ENCODE measurements at regions not wholly inside any gene's neighbourhood (a gene's known extent, or its start where the extent isn't known, plus 50 kb on each side); places are given as distances from the start of the nearest gene placed in this dataset.

DNA sequence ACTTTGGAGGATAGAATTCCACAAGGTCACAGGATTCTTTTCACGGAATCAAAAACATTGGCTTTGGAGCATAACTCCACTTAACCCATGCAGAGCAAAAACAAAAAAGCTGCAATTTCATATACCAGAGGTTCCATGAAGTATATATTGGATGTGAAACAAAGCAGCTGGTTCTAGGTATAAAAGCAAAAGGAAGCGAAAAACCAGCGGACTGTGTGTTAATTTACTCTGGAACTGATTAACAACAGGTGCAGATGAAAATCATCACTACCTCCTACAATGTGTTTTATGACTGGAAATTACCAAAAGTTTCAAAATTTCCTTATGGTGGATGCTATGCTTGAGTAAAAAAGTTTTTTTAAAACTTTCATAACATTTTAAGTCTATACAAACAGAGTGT is 54.4 kb upstream of the LINC00305 start:
- Histone ChIP-seq H3K27ac (replicated peaks; ENCODE audit: low read length) (no peak overlapping the region), H3K27me3 (ENCODE audit: control insufficient read depth in 3 of 3, insufficient read depth in 3 of 3, low read depth in 1 of 3, low read length in 3 of 3) (no peaks in the 10 kb centered on the region), H2BK15ac (ENCODE audit: low read length) (no peak overlapping the region), H3K9ac (ENCODE audit: low read depth, low read length, poor library complexity) (no peak overlapping the region), H3K9me3 (replicated peaks in 1 of 2; ENCODE audit: control insufficient read depth in 2 of 2, insufficient read depth in 1 of 2, low read depth in 1 of 2, low read length in 2 of 2) (no peaks in the 10 kb centered on the region), H2BK5ac (ENCODE audit: low read length) (no peak overlapping the region), H4K8ac (ENCODE audit: low read depth, low read length) (no peak overlapping the region), H3K4me2 (ENCODE audit: insufficient read depth, low read length, poor library complexity, severe bottlenecking) (no peak overlapping the region), H2AFZ (ENCODE audit: low read length) (peak overlapping the region; percentile 69), H3K4ac (ENCODE audit: low read length) (no peak overlapping the region), H3K14ac (ENCODE audit: low read length) (no peak overlapping the region), H2BK120ac (ENCODE audit: low read depth, low read length) (no peak overlapping the region), H4K91ac (ENCODE audit: low read depth, low read length, poor library complexity) (no peak overlapping the region), H3K79me1 (ENCODE audit: low read depth, low read length) (no peaks in the 10 kb centered on the region), H3K4me3 (ENCODE audit: low read length in 2 of 2) (no peak overlapping the region), H3K23ac (ENCODE audit: low read depth, low read length, poor library complexity) (no peak overlapping the region), H2AK5ac (ENCODE audit: low read depth, low read length) (no peak overlapping the region), H3K18ac (ENCODE audit: low read length) (no peak overlapping the region), H3K36me3 (replicated peaks in 1 of 2; ENCODE audit: control insufficient read depth in 2 of 2, insufficient read depth in 2 of 2, low read length in 2 of 2) (no peaks in the 10 kb centered on the region), H3K4me1 (ENCODE audit: control insufficient read depth in 2 of 2, insufficient read depth in 1 of 2, low read depth in 1 of 2, low read length in 2 of 2) (peaks cover 11% of the 10 kb centered on the region in 2 donors), H2BK12ac (ENCODE audit: low read length) (no peak overlapping the region)
- WGBS, 2 donors (ENCODE audit: extremely low coverage in 2 of 2, insufficient read length in 2 of 2, insufficient replicate concordance in 1 of 2), result no CpG with 5 or more reads among the region's 3 CpGs
- no peak for DNase-seq (ENCODE audit: low spot score)

DNA sequence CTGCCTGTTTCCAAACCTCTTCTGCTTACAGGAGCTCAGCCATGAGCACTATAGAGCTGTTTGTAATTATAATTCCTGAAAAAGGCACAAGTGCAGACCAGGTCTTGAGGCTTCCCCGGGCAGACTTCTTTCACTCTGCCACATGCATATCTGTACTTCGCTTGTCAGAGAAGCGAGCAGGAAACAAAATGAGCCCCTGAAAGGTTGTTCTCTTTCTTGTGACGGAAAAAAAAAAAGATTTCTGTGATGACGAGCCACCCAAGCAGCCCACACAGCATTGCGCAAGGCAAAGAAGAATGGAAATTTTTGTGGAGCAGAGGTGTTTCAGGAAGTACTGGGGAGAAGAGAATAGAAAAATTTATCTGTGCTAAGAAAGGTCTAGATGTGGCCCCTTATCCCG is 54.0 kb upstream of the LINC00305 start:
- H3K27ac ChIP-seq (replicated peaks; ENCODE audit: low read length), result no peak overlapping the region
- no peaks in the 10 kb centered on the region for H3K27me3 ChIP-seq (ENCODE audit: control insufficient read depth in 3 of 3, insufficient read depth in 3 of 3, low read depth in 1 of 3, low read length in 3 of 3)
- H2BK120ac ChIP-seq (ENCODE audit: low read depth, low read length), result no peak overlapping the region
- no peak overlapping the region for H3K4me2 ChIP-seq (ENCODE audit: insufficient read depth, low read length, poor library complexity, severe bottlenecking)
- no peaks in the 10 kb centered on the region for H3K79me1 ChIP-seq (ENCODE audit: low read depth, low read length)
- H3K18ac ChIP-seq (ENCODE audit: low read length), result no peak overlapping the region
- no peak overlapping the region for H3K23ac ChIP-seq (ENCODE audit: low read depth, low read length, poor library complexity)
- no peak for DNase-seq (ENCODE audit: low spot score)
- H2BK15ac ChIP-seq (ENCODE audit: low read length), result no peak overlapping the region
- no peak overlapping the region for H4K8ac ChIP-seq (ENCODE audit: low read depth, low read length)
- H3K9ac ChIP-seq (ENCODE audit: low read depth, low read length, poor library complexity), result no peak overlapping the region
- H2BK5ac ChIP-seq (ENCODE audit: low read length), result no peak overlapping the region
- H3K36me3 ChIP-seq (replicated peaks in 1 of 2; ENCODE audit: control insufficient read depth in 2 of 2, insufficient read depth in 2 of 2, low read length in 2 of 2), result no peaks in the 10 kb centered on the region
- H3K9me3 ChIP-seq (replicated peaks in 1 of 2; ENCODE audit: control insufficient read depth in 2 of 2, insufficient read depth in 1 of 2, low read depth in 1 of 2, low read length in 2 of 2), result no peaks in the 10 kb centered on the region
- no CpG with 5 or more reads among the region's 7 CpGs for WGBS, 2 donors (ENCODE audit: extremely low coverage in 2 of 2, insufficient read length in 2 of 2, insufficient replicate concordance in 1 of 2)
- H3K4ac ChIP-seq (ENCODE audit: low read length), result no peak overlapping the region
- no peak overlapping the region for H2AK5ac ChIP-seq (ENCODE audit: low read depth, low read length)
- H3K4me1 ChIP-seq (ENCODE audit: control insufficient read depth in 2 of 2, insufficient read depth in 1 of 2, low read depth in 1 of 2, low read length in 2 of 2), result peaks cover 11% of the 10 kb centered on the region in 2 donors
- no peak overlapping the region for H2BK12ac ChIP-seq (ENCODE audit: low read length)
- no peak overlapping the region for H3K14ac ChIP-seq (ENCODE audit: low read length)
- H3K4me3 ChIP-seq (ENCODE audit: low read length in 2 of 2), result no peak overlapping the region
- H4K91ac ChIP-seq (ENCODE audit: low read depth, low read length, poor library complexity), result no peak overlapping the region
- H2AFZ ChIP-seq (ENCODE audit: low read length), result peak overlapping the region; percentile 69

DNA sequence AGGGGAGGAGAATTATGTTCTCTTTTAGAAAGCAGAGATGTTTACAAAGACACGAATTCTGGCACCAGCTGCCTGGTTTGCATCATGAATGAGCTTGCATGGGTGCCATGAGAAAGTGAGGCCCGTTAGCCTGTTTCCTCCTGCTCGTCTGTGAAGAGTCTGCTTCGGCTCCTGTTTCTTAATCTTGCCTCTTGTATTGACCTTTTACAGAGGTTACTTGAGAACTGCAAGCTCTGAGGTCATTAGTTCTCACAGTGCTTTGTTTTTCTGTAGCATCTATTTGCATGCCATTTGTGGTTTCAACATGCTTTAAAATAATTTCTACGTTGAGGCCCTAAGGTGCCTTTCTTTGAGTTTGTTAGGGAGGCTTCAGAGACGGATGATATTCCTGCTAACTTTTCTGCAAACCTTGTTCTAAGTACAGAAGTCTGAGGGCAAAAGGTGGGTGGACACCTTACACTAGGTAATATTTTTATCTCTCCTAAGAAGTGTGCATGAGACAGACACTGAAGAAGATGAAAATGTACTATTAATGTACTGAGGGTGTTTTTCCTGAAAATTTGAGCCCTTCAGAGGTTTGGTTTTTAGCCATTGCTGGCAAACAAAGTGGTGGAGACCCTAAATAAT is 53.4 kb upstream of the LINC00305 start:
- Histone ChIP-seq H3K4me1 (ENCODE audit: control insufficient read depth in 2 of 2, insufficient read depth in 1 of 2, low read depth in 1 of 2, low read length in 2 of 2) (peaks cover 11% of the 10 kb centered on the region in 2 donors), H3K27me3 (ENCODE audit: control insufficient read depth in 3 of 3, insufficient read depth in 3 of 3, low read depth in 1 of 3, low read length in 3 of 3) (no peaks in the 10 kb centered on the region), H4K91ac (ENCODE audit: low read depth, low read length, poor library complexity) (no peak overlapping the region), H2AFZ (ENCODE audit: low read length) (peak overlapping the region; percentile 69), H3K9ac (ENCODE audit: low read depth, low read length, poor library complexity) (no peak overlapping the region), H3K4me3 (ENCODE audit: low read length in 2 of 2) (no peak overlapping the region), H3K4me2 (ENCODE audit: insufficient read depth, low read length, poor library complexity, severe bottlenecking) (no peak overlapping the region), H2BK120ac (ENCODE audit: low read depth, low read length) (no peak overlapping the region), H3K27ac (replicated peaks; ENCODE audit: low read length) (no peak overlapping the region), H2BK12ac (ENCODE audit: low read length) (no peak overlapping the region), H3K36me3 (replicated peaks in 1 of 2; ENCODE audit: control insufficient read depth in 2 of 2, insufficient read depth in 2 of 2, low read length in 2 of 2) (no peaks in the 10 kb centered on the region), H3K18ac (ENCODE audit: low read length) (no peak overlapping the region), H3K4ac (ENCODE audit: low read length) (no peak overlapping the region), H3K14ac (ENCODE audit: low read length) (no peak overlapping the region), H3K9me3 (replicated peaks in 1 of 2; ENCODE audit: control insufficient read depth in 2 of 2, insufficient read depth in 1 of 2, low read depth in 1 of 2, low read length in 2 of 2) (no peaks in the 10 kb centered on the region), H2AK5ac (ENCODE audit: low read depth, low read length) (no peak overlapping the region), H4K8ac (ENCODE audit: low read depth, low read length) (no peak overlapping the region), H3K79me1 (ENCODE audit: low read depth, low read length) (no peaks in the 10 kb centered on the region), H2BK15ac (ENCODE audit: low read length) (no peak overlapping the region), H3K23ac (ENCODE audit: low read depth, low read length, poor library complexity) (no peak overlapping the region), H2BK5ac (ENCODE audit: low read length) (no peak overlapping the region)
- no peak for DNase-seq (ENCODE audit: low spot score)
- WGBS, 2 donors (ENCODE audit: extremely low coverage in 2 of 2, insufficient read length in 2 of 2, insufficient replicate concordance in 1 of 2), result no CpG with 5 or more reads among the region's 6 CpGs

DNA sequence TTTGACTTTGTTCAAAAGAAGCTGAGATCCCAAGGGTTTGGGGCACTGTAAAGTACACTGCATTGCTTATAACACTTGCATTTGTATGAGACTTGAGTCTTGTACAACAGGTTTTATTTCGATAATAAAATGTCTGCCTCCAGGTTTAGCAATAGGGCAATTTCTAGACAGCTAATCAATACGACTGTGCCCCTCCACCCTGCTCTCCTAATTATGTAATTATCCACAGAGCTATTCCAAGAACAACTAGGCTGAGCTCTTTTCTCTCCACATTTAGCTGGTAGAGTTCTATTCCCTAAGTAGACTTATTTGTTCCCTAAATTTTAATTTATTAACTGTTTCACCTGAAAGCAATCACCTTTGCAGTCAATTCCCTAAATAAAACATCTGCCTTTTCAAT is 52.9 kb upstream of the LINC00305 start:
- Histone ChIP-seq H3K9me3 (replicated peaks in 1 of 2; ENCODE audit: control insufficient read depth in 2 of 2, insufficient read depth in 1 of 2, low read depth in 1 of 2, low read length in 2 of 2) (no peaks in the 10 kb centered on the region), H3K27ac (replicated peaks; ENCODE audit: low read length) (no peak overlapping the region), H2BK12ac (ENCODE audit: low read length) (no peak overlapping the region), H3K18ac (ENCODE audit: low read length) (no peak overlapping the region), H3K9ac (ENCODE audit: low read depth, low read length, poor library complexity) (no peak overlapping the region), H3K79me1 (ENCODE audit: low read depth, low read length) (no peaks in the 10 kb centered on the region), H3K27me3 (ENCODE audit: control insufficient read depth in 3 of 3, insufficient read depth in 3 of 3, low read depth in 1 of 3, low read length in 3 of 3) (no peaks in the 10 kb centered on the region), H2BK15ac (ENCODE audit: low read length) (no peak overlapping the region), H2AK5ac (ENCODE audit: low read depth, low read length) (no peak overlapping the region), H3K36me3 (replicated peaks in 1 of 2; ENCODE audit: control insufficient read depth in 2 of 2, insufficient read depth in 2 of 2, low read length in 2 of 2) (no peaks in the 10 kb centered on the region), H3K4me2 (ENCODE audit: insufficient read depth, low read length, poor library complexity, severe bottlenecking) (no peak overlapping the region), H3K23ac (ENCODE audit: low read depth, low read length, poor library complexity) (no peak overlapping the region), H2BK120ac (ENCODE audit: low read depth, low read length) (no peak overlapping the region), H2BK5ac (ENCODE audit: low read length) (no peak overlapping the region), H2AFZ (ENCODE audit: low read length) (no peak overlapping the region), H3K4ac (ENCODE audit: low read length) (no peak overlapping the region), H3K4me3 (ENCODE audit: low read length in 2 of 2) (no peak overlapping the region), H3K14ac (ENCODE audit: low read length) (no peak overlapping the region), H4K91ac (ENCODE audit: low read depth, low read length, poor library complexity) (no peak overlapping the region), H4K8ac (ENCODE audit: low read depth, low read length) (no peak overlapping the region), H3K4me1 (ENCODE audit: control insufficient read depth in 2 of 2, insufficient read depth in 1 of 2, low read depth in 1 of 2, low read length in 2 of 2) (peaks cover 9 to 11% of the 10 kb centered on the region in 2 donors)
- DNase-seq (ENCODE audit: low spot score), result no peak
- no CpG with 5 or more reads among the region's 2 CpGs for WGBS, 2 donors (ENCODE audit: extremely low coverage in 2 of 2, insufficient read length in 2 of 2, insufficient replicate concordance in 1 of 2)
